NCI-H146 (cell line): ENCODE measurements at regions not wholly inside any gene's neighbourhood (a gene's known extent, or its start where the extent isn't known, plus 50 kb on each side); places are given as distances from the start of the nearest gene placed in this dataset.

Experiments used
- DNase-seq: peaks from one replicate; lab custom pipeline; 2025; lab: John Stamatoyannopoulos, UW

GRCh38 chr13:105353654-105354053 lies 1181.8 kb downstream of the EFNB2 start:
- no peak for DNase-seq

GRCh38 chr13:105349082-105349723 lies 1186.3 kb downstream of the EFNB2 start:
- DNase-seq, result no peak

- DNase-seq, result no peak
These were observed 1189.2 kb downstream of the EFNB2 start for GRCh38 chr13:105346141-105346775.

GRCh38 chr13:105345730-105346129 lies 1189.7 kb downstream of the EFNB2 start:
- DNase-seq, result no peak

- DNase-seq, result no peak
These were observed 1190.3 kb downstream of the EFNB2 start for GRCh38 chr13:105345131-105345530.

GRCh38 chr13:105343134-105343806 lies 1192.2 kb downstream of the EFNB2 start:
- DNase-seq, result no peak

- DNase-seq, result no peak
These were observed 1193.1 kb downstream of the EFNB2 start for GRCh38 chr13:105342281-105342820.

- no peak for DNase-seq
These were observed 1193.7 kb downstream of the EFNB2 start for GRCh38 chr13:105341758-105342157.

- DNase-seq, result no peak
These were observed 1194.2 kb downstream of the EFNB2 start for GRCh38 chr13:105341256-105341655.

GRCh38 chr13:105340061-105340606 lies 1195.3 kb downstream of the EFNB2 start:
- DNase-seq, result no peak

- DNase-seq, result no peak
These were observed 1196.7 kb downstream of the EFNB2 start for GRCh38 chr13:105338773-105339172.

GRCh38 chr13:105338006-105338405 lies 1197.5 kb downstream of the EFNB2 start:
- no peak for DNase-seq

- no peak for DNase-seq
These were observed 1198.5 kb downstream of the EFNB2 start for GRCh38 chr13:105336706-105337576.

- DNase-seq, result no peak
These were observed 1201.3 kb downstream of the EFNB2 start for GRCh38 chr13:105334211-105334610.

GRCh38 chr13:105333416-105333815 lies 1202.0 kb downstream of the EFNB2 start:
- DNase-seq, result no peak

GRCh38 chr13:105329359-105329758 lies 1206.1 kb downstream of the EFNB2 start:
- DNase-seq, result no peak

GRCh38 chr13:105328212-105328611 lies 1207.2 kb downstream of the EFNB2 start:
- DNase-seq, result no peak

GRCh38 chr13:105327581-105328126 lies 1207.8 kb downstream of the EFNB2 start:
- DNase-seq, result no peak

GRCh38 chr13:105319875-105320274 lies 1215.6 kb downstream of the EFNB2 start:
- DNase-seq, result no peak

GRCh38 chr13:105316731-105317130 lies 1218.7 kb downstream of the EFNB2 start:
- DNase-seq, result no peak

GRCh38 chr13:105312906-105313305 lies 1222.6 kb downstream of the EFNB2 start:
- DNase-seq, result no peak
